Glutamatergic neuron (in vitro differentiated cells): ENCODE measurements at regions not wholly inside any gene's neighbourhood (a gene's known extent, or its start where the extent isn't known, plus 50 kb on each side); places are given as distances from the start of the nearest gene placed in this dataset.

Experiments
- DNase-seq: peaks from one replicate; pipeline ENCODE4 v3.0.0; 2022
- H3K27ac Mint-ChIP-seq: one replicate; pipeline ENCODE4 v1.8.0; 2020; ENCODE audit warnings: mild to moderate bottlenecking, mixed read lengths, inconsistent platforms; ENCODE audit not compliant: unreplicated experiment
- H3K27me3 Mint-ChIP-seq: one replicate; pipeline ENCODE4 v1.8.0; 2020; ENCODE audit warnings: mild to moderate bottlenecking, moderate library complexity, mixed read lengths, inconsistent platforms; ENCODE audit not compliant: unreplicated experiment
- H3K36me3 Mint-ChIP-seq: one replicate; pipeline ENCODE4 v1.8.0; 2020; ENCODE audit warnings: mild to moderate bottlenecking, mixed read lengths, inconsistent platforms; ENCODE audit not compliant: unreplicated experiment
- H3K4me1 Mint-ChIP-seq: one replicate; pipeline ENCODE4 v1.8.0; 2020; ENCODE audit warnings: mild to moderate bottlenecking, low read depth, mixed read lengths, inconsistent platforms; ENCODE audit not compliant: unreplicated experiment
- H3K4me3 Mint-ChIP-seq: one replicate; pipeline ENCODE4 v1.8.0; 2020; ENCODE audit warnings: mild to moderate bottlenecking, mixed read lengths, inconsistent platforms; ENCODE audit not compliant: unreplicated experiment
- H3K9me3 Mint-ChIP-seq: one replicate; pipeline ENCODE4 v1.8.0; 2020; ENCODE audit warnings: mild to moderate bottlenecking, moderate library complexity, mixed read lengths, inconsistent platforms; ENCODE audit not compliant: unreplicated experiment
- CTCF ChIP-seq: fragments of 200-600 bp; sonication (generic); IDR thresholded peaks from one replicate; pipeline ENCODE4 v1.5.0; 2021; ENCODE audit not compliant: partially characterized antibody, unreplicated experiment

- Mint-ChIP-seq H3K4me1 (peaks cover 2% of the 10 kb centered on the region), H3K27ac (no peak overlapping the region), H3K9me3 (no peaks in the 10 kb centered on the region), H3K27me3 (no peaks in the 10 kb centered on the region), H3K36me3 (no peaks in the 10 kb centered on the region), H3K4me3 (no peak overlapping the region)
- no peak for DNase-seq
- no peak for TF ChIP-seq CTCF
Observed at GRCh38 chr3:182603501-182603900, 189.8 kb upstream of the ATP11B start.

- Mint-ChIP-seq H3K27me3 (peaks cover 2% of the 10 kb centered on the region), H3K4me1 (peaks cover 7% of the 10 kb centered on the region), H3K27ac (no peak overlapping the region), H3K9me3 (no peaks in the 10 kb centered on the region), H3K4me3 (no peak overlapping the region), H3K36me3 (no peaks in the 10 kb centered on the region)
- DNase-seq: no peak
- no peak for TF ChIP-seq CTCF
Observed at GRCh38 chr3:182605882-182606611, 187.3 kb upstream of the ATP11B start.

- Mint-ChIP-seq H3K9me3 (no peaks in the 10 kb centered on the region), H3K27me3 (peaks cover 2% of the 10 kb centered on the region), H3K27ac (no peak overlapping the region), H3K4me3 (no peak overlapping the region), H3K4me1 (peaks cover 7% of the 10 kb centered on the region), H3K36me3 (no peaks in the 10 kb centered on the region)
- no peak for DNase-seq
- no peak for TF ChIP-seq CTCF
Observed at GRCh38 chr3:182606905-182607504, 186.3 kb upstream of the ATP11B start.

GRCh38 chr3:182608832-182609231 lies 184.5 kb upstream of the ATP11B start:
- Mint-ChIP-seq H3K27me3 (peaks cover 2% of the 10 kb centered on the region), H3K4me1 (peaks cover 7% of the 10 kb centered on the region), H3K27ac (no peak overlapping the region), H3K4me3 (no peak overlapping the region), H3K36me3 (no peaks in the 10 kb centered on the region), H3K9me3 (peaks cover 4% of the 10 kb centered on the region)
- DNase-seq: no peak
- TF ChIP-seq CTCF: no peak

GRCh38 chr3:182609575-182610156 lies 183.6 kb upstream of the ATP11B start:
- H3K4me3 Mint-ChIP-seq: no peak overlapping the region
- no peak for DNase-seq
- no peak overlapping the region for H3K27ac Mint-ChIP-seq
- H3K27me3 Mint-ChIP-seq: peaks cover 2% of the 10 kb centered on the region
- H3K4me1 Mint-ChIP-seq: peaks cover 7% of the 10 kb centered on the region
- no peak for TF ChIP-seq CTCF
- no peaks in the 10 kb centered on the region for H3K36me3 Mint-ChIP-seq
- peaks cover 4% of the 10 kb centered on the region for H3K9me3 Mint-ChIP-seq
